ENCODE measurements at regions not wholly inside any gene's neighbourhood (a gene's known extent, or its start where the extent isn't known, plus 50 kb on each side); places are given as distances from the start of the nearest gene placed in this dataset.

DNA sequence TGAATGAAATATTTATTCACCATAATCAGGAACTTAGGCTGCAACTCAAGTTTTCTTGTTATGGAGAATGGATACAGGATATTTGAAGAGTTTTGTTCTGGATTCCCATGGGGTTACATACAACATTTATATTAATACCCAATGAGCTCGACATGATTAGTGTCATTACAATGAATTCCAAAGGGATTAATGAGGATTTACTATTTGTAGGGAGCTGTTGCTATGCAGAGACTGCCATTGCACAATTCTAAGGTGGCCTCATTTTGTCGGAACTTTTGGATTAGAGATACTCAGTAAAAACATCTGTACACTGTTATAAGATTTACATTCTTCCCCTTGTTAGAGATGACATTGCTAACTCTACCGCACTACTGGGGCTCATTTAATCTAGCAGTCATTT is 586.8 kb upstream of the MAP3K7 start:
- Histone ChIP-seq H3K27ac (no peak overlapping the region), H3K4me1 (no peaks in the 10 kb centered on the region), H3K36me3 (replicated peaks in 1 of 2; ENCODE audit: insufficient read depth in 1 of 2, low read depth in 2 of 2) (no peaks in the 10 kb centered on the region), H3K27me3 (no peaks in the 10 kb centered on the region), H3K4me3 (no peak overlapping the region), H3K9me3 (no peaks in the 10 kb centered on the region)
- TF ChIP-seq, protein P1, sequence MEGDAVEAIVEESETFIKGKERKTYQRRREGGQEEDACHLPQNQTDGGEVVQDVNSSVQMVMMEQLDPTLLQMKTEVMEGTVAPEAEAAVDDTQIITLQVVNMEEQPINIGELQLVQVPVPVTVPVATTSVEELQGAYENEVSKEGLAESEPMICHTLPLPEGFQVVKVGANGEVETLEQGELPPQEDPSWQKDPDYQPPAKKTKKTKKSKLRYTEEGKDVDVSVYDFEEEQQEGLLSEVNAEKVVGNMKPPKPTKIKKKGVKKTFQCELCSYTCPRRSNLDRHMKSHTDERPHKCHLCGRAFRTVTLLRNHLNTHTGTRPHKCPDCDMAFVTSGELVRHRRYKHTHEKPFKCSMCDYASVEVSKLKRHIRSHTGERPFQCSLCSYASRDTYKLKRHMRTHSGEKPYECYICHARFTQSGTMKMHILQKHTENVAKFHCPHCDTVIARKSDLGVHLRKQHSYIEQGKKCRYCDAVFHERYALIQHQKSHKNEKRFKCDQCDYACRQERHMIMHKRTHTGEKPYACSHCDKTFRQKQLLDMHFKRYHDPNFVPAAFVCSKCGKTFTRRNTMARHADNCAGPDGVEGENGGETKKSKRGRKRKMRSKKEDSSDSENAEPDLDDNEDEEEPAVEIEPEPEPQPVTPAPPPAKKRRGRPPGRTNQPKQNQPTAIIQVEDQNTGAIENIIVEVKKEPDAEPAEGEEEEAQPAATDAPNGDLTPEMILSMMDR (IDR thresholded peaks at IDR 0.05), result no peak
- no peak for TF ChIP-seq POLR2A (IDR thresholded peaks at IDR 0.05)
- 62% methylated on average over 3 of the region's 3 CpGs for WGBS, 2 donors
- ATAC-seq (no peak), DNase-seq (no peak)
- intact Hi-C loops (cut with DNase I), result no loop called here

- H3K27me3 ChIP-seq, result no peaks in the 10 kb centered on the region
- no peaks in the 10 kb centered on the region for H3K4me1 ChIP-seq
- H3K27ac ChIP-seq, result no peak overlapping the region
- WGBS, 2 donors, result 54 to 80% methylated on average over 3 of the region's 3 CpGs
- DNase-seq, result no peak
- no peaks in the 10 kb centered on the region for H3K9me3 ChIP-seq
- intact Hi-C loops (cut with DNase I), result no loop called here
- ATAC-seq, result no peak
- no peaks in the 10 kb centered on the region for H3K36me3 ChIP-seq (replicated peaks in 1 of 2; ENCODE audit: insufficient read depth in 1 of 2, low read depth in 2 of 2)
- H3K4me3 ChIP-seq, result no peak overlapping the region
- no peak for TF ChIP-seq POLR2A (IDR thresholded peaks at IDR 0.05)
- TF ChIP-seq, protein P1 (IDR thresholded peaks at IDR 0.05), result no peak
Observed at GRCh38 chr6:91173186-91173585, 586.3 kb upstream of the MAP3K7 start.

GRCh38 chr6:91171754-91172462 is 585.0 kb upstream of the MAP3K7 start:
- H3K36me3 ChIP-seq (replicated peaks in 1 of 2; ENCODE audit: insufficient read depth in 1 of 2, low read depth in 2 of 2), result no peaks in the 10 kb centered on the region
- no peaks in the 10 kb centered on the region for H3K27me3 ChIP-seq
- intact Hi-C loops (cut with DNase I), result no loop called here
- H3K4me1 ChIP-seq, result no peaks in the 10 kb centered on the region
- DNase-seq (no peak), ATAC-seq (no peak)
- no peak overlapping the region for H3K27ac ChIP-seq
- H3K4me3 ChIP-seq, result no peak overlapping the region
- H3K9me3 ChIP-seq, result no peaks in the 10 kb centered on the region
- WGBS, 2 donors, result 33 to 53% methylated on average over 7 of the region's 7 CpGs
- TF ChIP-seq, protein P1 (IDR thresholded peaks at IDR 0.05), result no peak
- TF ChIP-seq POLR2A (IDR thresholded peaks at IDR 0.05), result no peak

GRCh38 chr6:91167846-91168245 is 581.0 kb upstream of the MAP3K7 start:
- ATAC-seq, result no peak
- no peak for TF ChIP-seq POLR2A (IDR thresholded peaks at IDR 0.05)
- TF ChIP-seq, protein P1 (IDR thresholded peaks at IDR 0.05), result no peak

More at GRCh38 chr6:91167846-91168245, 581.0 kb upstream of the MAP3K7 start:
- no peak for DNase-seq
- no peak overlapping the region for H3K4me3 ChIP-seq
- no peaks in the 10 kb centered on the region for H3K27me3 ChIP-seq
- no peak overlapping the region for H3K27ac ChIP-seq
- intact Hi-C loops (cut with DNase I), result no loop called here
- WGBS, 2 donors, result 22 to 29% methylated on average over 3 of the region's 3 CpGs
- H3K9me3 ChIP-seq, result no peaks in the 10 kb centered on the region
- no peaks in the 10 kb centered on the region for H3K36me3 ChIP-seq (replicated peaks in 1 of 2; ENCODE audit: insufficient read depth in 1 of 2, low read depth in 2 of 2)
- no peaks in the 10 kb centered on the region for H3K4me1 ChIP-seq

Measured in body of pancreas (tissue), 4 donors.